ENCODE measurements at regions not wholly inside any gene's neighbourhood (a gene's known extent, or its start where the extent isn't known, plus 50 kb on each side); places are given as distances from the start of the nearest gene placed in this dataset.
"Not testable (repeated sequence)": the region's sequence is repeated elsewhere in the genome, so short reads cannot be mapped to it uniquely, and the experiment has no call there.

- not testable (repeated sequence) for DNase-seq
These were observed 1450.7 kb upstream of the TPTE start for GRCh38 chr21:9070703-9071102.

GRCh38 chr21:9073010-9073409, 1448.4 kb upstream of the TPTE start:
- DNase-seq, result not testable (repeated sequence)

GRCh38 chr21:9074772-9075171, 1446.6 kb upstream of the TPTE start:
- not testable (repeated sequence) for DNase-seq

- DNase-seq, result not testable (repeated sequence)
These were observed 1438.1 kb upstream of the TPTE start for GRCh38 chr21:9083091-9083826.

- not testable (repeated sequence) for DNase-seq
These were observed 1435.1 kb upstream of the TPTE start for GRCh38 chr21:9086299-9086698.

- DNase-seq, result not testable (repeated sequence)
These were observed 1433.6 kb upstream of the TPTE start for GRCh38 chr21:9087816-9088215.

GRCh38 chr21:9129741-9130140, 1391.6 kb upstream of the TPTE start:
- not testable (repeated sequence) for DNase-seq

- DNase-seq, result not testable (repeated sequence)
These were observed 1390.6 kb upstream of the TPTE start for GRCh38 chr21:9130817-9131216.
